GM19455 (cell line): ENCODE measurements at regions not wholly inside any gene's neighbourhood (a gene's known extent, or its start where the extent isn't known, plus 50 kb on each side); places are given as distances from the start of the nearest gene placed in this dataset.
"Not testable (repeated sequence)": the region's sequence is repeated elsewhere in the genome, so short reads cannot be mapped to it uniquely, and the experiment has no call there.

Source experiments
- ATAC-seq: cut with Tn5 transposase; IDR thresholded peaks from one replicate; pipeline ENCODE4 v1.9.1; 2021; ENCODE audit not compliant: unreplicated experiment

GRCh38 chr4:171538601-171539100 lies 274.6 kb upstream of the GALNTL6 start:
- ATAC-seq: no peak

GRCh38 chr4:171534391-171534790 lies 278.8 kb upstream of the GALNTL6 start:
- no peak for ATAC-seq

GRCh38 chr4:171532968-171533367 lies 280.2 kb upstream of the GALNTL6 start:
- ATAC-seq: no peak

- ATAC-seq: no peak
These were observed 288.3 kb upstream of the GALNTL6 start for GRCh38 chr4:171524903-171525302.

- ATAC-seq: no peak
These were observed 291.5 kb upstream of the GALNTL6 start for GRCh38 chr4:171521726-171522125.

GRCh38 chr4:171519457-171519856 lies 293.7 kb upstream of the GALNTL6 start:
- no peak for ATAC-seq

GRCh38 chr4:171517883-171518282 lies 295.3 kb upstream of the GALNTL6 start:
- ATAC-seq: no peak

GRCh38 chr4:171516694-171517093 lies 296.5 kb upstream of the GALNTL6 start:
- ATAC-seq: no peak

GRCh38 chr4:171484681-171485080 lies 328.5 kb upstream of the GALNTL6 start:
- no peak for ATAC-seq

- no peak for ATAC-seq
These were observed 335.0 kb upstream of the GALNTL6 start for GRCh38 chr4:171478181-171478580.

- ATAC-seq: not testable (repeated sequence)
These were observed 338.1 kb upstream of the GALNTL6 start for GRCh38 chr4:171475111-171475510.

GRCh38 chr4:171473155-171473554 lies 340.0 kb upstream of the GALNTL6 start:
- no peak for ATAC-seq

- ATAC-seq: no peak
These were observed 341.0 kb upstream of the GALNTL6 start for GRCh38 chr4:171472230-171472629.

- no peak for ATAC-seq
These were observed 348.7 kb upstream of the GALNTL6 start for GRCh38 chr4:171464499-171464898.

- ATAC-seq: no peak
These were observed 352.0 kb upstream of the GALNTL6 start for GRCh38 chr4:171461191-171461590.

GRCh38 chr4:171448919-171449481 lies 364.2 kb upstream of the GALNTL6 start:
- ATAC-seq: no peak

GRCh38 chr4:171448358-171448757 lies 364.8 kb upstream of the GALNTL6 start:
- ATAC-seq: no peak

- ATAC-seq: no peak
These were observed 371.8 kb upstream of the GALNTL6 start for GRCh38 chr4:171441300-171441941.

GRCh38 chr4:171433674-171434073 lies 379.5 kb upstream of the GALNTL6 start:
- ATAC-seq: no peak

GRCh38 chr4:171432536-171432935 lies 380.7 kb upstream of the GALNTL6 start:
- ATAC-seq: no peak

GRCh38 chr4:171430495-171430894 lies 382.7 kb upstream of the GALNTL6 start:
- no peak for ATAC-seq

- no peak for ATAC-seq
These were observed 416.0 kb upstream of the GALNTL6 start for GRCh38 chr4:171397175-171397574.

- ATAC-seq: no peak
These were observed 422.6 kb upstream of the GALNTL6 start for GRCh38 chr4:171390626-171391025.
